SK-N-SH treated with all-trans-retinoic acid at 6 μM for 48 hours (cell line): ENCODE measurements at regions not wholly inside any gene's neighbourhood (a gene's known extent, or its start where the extent isn't known, plus 50 kb on each side); places are given as distances from the start of the nearest gene placed in this dataset.

Experiments
- ATAC-seq: fragments of 200-7000 bp; cut with Tn5 transposase; 3 replicates; pipeline ENCODE4 v1.9.1; 2020; ENCODE audit warnings: mild to moderate bottlenecking, moderate library complexity
- ARNTL ChIP-seq: fragments of 450-650 bp; formaldehyde crosslinking; IDR thresholded peaks from 2 replicates; pipeline ENCODE4 v1.5.0; 2020; ENCODE audit warnings: low read depth, mild to moderate bottlenecking, moderate library complexity, borderline replicate concordance
- BACH2 ChIP-seq: fragments of 250-450 bp; sonication (Bioruptor Pico); IDR thresholded peaks from 2 replicates; pipeline ENCODE4 v1.9.0; 2021; ENCODE audit warnings: mild to moderate bottlenecking, borderline replicate concordance
- CSRNP3 ChIP-seq: fragments of 250-450 bp; sonication (Bioruptor Pico); IDR thresholded peaks from 2 replicates; pipeline ENCODE4 v1.5.1; 2021; ENCODE audit warnings: mild to moderate bottlenecking, moderate library complexity
- ESRRG ChIP-seq: fragments of 250-450 bp; sonication (Bioruptor Pico); IDR thresholded peaks from 2 replicates; pipeline ENCODE4 v1.6.1; 2021; ENCODE audit warnings: mild to moderate bottlenecking
- GLIS3 ChIP-seq: fragments of 250-450 bp; sonication (Bioruptor Pico); IDR thresholded peaks from 2 replicates; pipeline ENCODE4 v1.5.0; 2020; ENCODE audit warnings: mild to moderate bottlenecking, moderate library complexity
- ISL1 ChIP-seq: fragments of 250-450 bp; sonication (Bioruptor Pico); IDR thresholded peaks from 2 replicates; pipeline ENCODE4 v2.1.2; 2022; ENCODE audit warnings: mild to moderate bottlenecking, moderate library complexity
- OSR1 ChIP-seq: fragments of 250-450 bp; sonication (Bioruptor Pico); IDR thresholded peaks from 2 replicates; pipeline ENCODE4 v1.8.0; 2022; ENCODE audit warnings: moderate library complexity, mild to moderate bottlenecking, inconsistent platforms
- POU6F1 ChIP-seq: fragments of 250-450 bp; sonication (Bioruptor Pico); IDR thresholded peaks from 2 replicates; pipeline ENCODE4 v1.8.0; 2021; ENCODE audit warnings: low read depth, mild to moderate bottlenecking, moderate library complexity, borderline replicate concordance
- RARB ChIP-seq: fragments of 250-450 bp; sonication (Bioruptor Pico); IDR thresholded peaks from 2 replicates; pipeline ENCODE4 v1.8.0; 2021; ENCODE audit warnings: mild to moderate bottlenecking, moderate library complexity
- TCF4 ChIP-seq: fragments of 250-450 bp; sonication (Bioruptor Pico); IDR thresholded peaks from 2 replicates; pipeline ENCODE4 v1.8.0; 2021; ENCODE audit warnings: mild to moderate bottlenecking, moderate library complexity, borderline replicate concordance
- TOX ChIP-seq: fragments of 250-450 bp; sonication (Bioruptor Pico); IDR thresholded peaks from 2 replicates; pipeline ENCODE4 v1.8.0; 2021; ENCODE audit warnings: mild to moderate bottlenecking, moderate library complexity, borderline replicate concordance
- TSHZ2 ChIP-seq: fragments of 250-450 bp; sonication (Bioruptor Pico); IDR thresholded peaks from 2 replicates; pipeline ENCODE4 v1.5.0; 2020; ENCODE audit warnings: mild to moderate bottlenecking, moderate library complexity
- ZC3H10 ChIP-seq: fragments of 250-450 bp; sonication (Bioruptor Pico); IDR thresholded peaks from 2 replicates; pipeline ENCODE4 v1.5.1; 2021; ENCODE audit warnings: mild to moderate bottlenecking, moderate library complexity
- ZFP3 ChIP-seq: fragments of 250-450 bp; sonication (Bioruptor Pico); IDR thresholded peaks from 2 replicates; pipeline ENCODE4 v1.5.0; 2020; ENCODE audit warnings: mild to moderate bottlenecking, moderate library complexity
- ZFP30 ChIP-seq: fragments of 450-650 bp; formaldehyde crosslinking; IDR thresholded peaks from 2 replicates; pipeline ENCODE4 v1.5.0; 2022; ENCODE audit warnings: mild to moderate bottlenecking, moderate library complexity
- TF ChIP-seq, protein P1 (sequence below): fragments of 250-450 bp; sonication (Bioruptor Pico); IDR thresholded peaks from 2 replicates; pipeline ENCODE4 v1.8.0; 2020; ENCODE audit warnings: mild to moderate bottlenecking, moderate library complexity, borderline replicate concordance
- TF ChIP-seq, protein P2 (sequence below): fragments of 250-450 bp; sonication (Bioruptor Pico); IDR thresholded peaks from 2 replicates; pipeline ENCODE4 v1.5.1; 2020; ENCODE audit warnings: low read depth, mild to moderate bottlenecking, moderate library complexity

DNA sequence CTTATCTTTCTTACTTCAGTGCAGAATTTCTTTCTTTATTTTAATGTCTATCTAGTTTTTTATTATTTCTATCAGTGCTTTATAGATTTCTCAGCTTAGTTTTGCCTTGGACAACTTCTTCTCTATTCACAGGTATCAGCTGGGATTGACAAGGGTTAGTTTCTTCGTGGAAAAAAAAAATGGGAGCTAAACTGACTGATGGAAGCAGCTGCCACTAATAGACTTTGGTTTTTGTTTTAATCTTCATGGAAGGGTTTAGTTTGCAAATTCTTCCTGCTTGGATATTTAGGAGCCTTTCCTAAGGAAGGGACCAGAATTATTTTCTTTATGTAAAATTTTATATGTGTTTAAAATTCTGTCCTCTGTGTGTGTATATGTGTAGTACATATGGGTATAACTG, 306.1 kb upstream of the FMN2 start (continued):
- TF ChIP-seq CSRNP3 (CRISPR knock-in tag) (no peak), ZFP3 (CRISPR knock-in tag) (no peak)

DNA sequence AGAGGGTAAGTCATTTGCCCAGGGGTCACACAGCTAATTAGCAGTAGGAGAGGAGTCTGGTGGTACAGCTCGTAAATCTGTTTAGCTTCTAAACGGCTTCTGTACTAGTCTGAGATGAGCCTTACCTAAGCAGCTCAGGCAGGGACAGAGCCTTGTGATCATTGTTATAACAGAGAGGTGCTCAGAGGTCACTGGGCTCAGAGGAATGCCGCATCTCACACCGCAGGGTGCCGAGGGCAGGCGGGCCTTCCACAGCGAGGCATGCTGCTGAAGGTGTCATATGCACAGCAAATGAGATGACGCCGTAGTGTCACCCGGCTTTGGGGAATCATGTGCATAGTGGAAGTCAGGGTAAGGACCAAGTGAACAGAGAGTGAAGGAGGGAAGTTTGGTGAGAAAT, 305.2 kb upstream of the FMN2 start:
- no peak for ATAC-seq
- no peak for TF ChIP-seq ZFP30 (CRISPR knock-in tag)
- no peak for TF ChIP-seq ZC3H10 (CRISPR knock-in tag)
- TF ChIP-seq CSRNP3 (CRISPR knock-in tag) = no peak
- TF ChIP-seq RARB = no peak
- TF ChIP-seq, protein P1, sequence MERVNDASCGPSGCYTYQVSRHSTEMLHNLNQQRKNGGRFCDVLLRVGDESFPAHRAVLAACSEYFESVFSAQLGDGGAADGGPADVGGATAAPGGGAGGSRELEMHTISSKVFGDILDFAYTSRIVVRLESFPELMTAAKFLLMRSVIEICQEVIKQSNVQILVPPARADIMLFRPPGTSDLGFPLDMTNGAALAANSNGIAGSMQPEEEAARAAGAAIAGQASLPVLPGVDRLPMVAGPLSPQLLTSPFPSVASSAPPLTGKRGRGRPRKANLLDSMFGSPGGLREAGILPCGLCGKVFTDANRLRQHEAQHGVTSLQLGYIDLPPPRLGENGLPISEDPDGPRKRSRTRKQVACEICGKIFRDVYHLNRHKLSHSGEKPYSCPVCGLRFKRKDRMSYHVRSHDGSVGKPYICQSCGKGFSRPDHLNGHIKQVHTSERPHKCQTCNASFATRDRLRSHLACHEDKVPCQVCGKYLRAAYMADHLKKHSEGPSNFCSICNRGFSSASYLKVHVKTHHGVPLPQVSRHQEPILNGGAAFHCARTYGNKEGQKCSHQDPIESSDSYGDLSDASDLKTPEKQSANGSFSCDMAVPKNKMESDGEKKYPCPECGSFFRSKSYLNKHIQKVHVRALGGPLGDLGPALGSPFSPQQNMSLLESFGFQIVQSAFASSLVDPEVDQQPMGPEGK (CRISPR knock-in tag) = no peak
- no peak for TF ChIP-seq ESRRG (CRISPR knock-in tag)

DNA sequence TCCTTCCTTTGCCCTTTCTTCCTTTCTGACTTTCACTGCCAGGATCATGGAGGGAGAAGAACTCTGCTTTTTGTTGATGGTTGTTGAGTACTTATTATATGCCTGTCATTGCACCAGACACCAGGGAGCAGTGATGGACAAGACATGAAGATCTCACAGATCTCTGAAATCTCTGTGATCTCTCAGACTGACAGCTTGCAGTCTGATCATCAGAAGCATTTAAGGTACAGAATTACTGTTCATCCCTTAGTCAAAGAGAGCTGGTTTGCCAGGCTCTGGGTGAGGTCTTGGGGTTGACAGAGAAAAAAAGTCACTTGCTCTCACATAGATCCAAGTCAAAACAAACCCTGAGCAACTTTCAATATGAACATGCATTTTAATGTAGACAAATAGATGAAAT, 299.5 kb upstream of the FMN2 start:
- no peak for ATAC-seq
- TF ChIP-seq, protein P2, sequence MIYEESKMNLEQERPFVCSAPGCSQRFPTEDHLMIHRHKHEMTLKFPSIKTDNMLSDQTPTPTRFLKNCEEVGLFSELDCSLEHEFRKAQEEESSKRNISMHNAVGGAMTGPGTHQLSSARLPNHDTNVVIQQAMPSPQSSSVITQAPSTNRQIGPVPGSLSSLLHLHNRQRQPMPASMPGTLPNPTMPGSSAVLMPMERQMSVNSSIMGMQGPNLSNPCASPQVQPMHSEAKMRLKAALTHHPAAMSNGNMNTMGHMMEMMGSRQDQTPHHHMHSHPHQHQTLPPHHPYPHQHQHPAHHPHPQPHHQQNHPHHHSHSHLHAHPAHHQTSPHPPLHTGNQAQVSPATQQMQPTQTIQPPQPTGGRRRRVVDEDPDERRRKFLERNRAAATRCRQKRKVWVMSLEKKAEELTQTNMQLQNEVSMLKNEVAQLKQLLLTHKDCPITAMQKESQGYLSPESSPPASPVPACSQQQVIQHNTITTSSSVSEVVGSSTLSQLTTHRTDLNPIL (CRISPR knock-in tag) = no peak
- TF ChIP-seq TCF4 (CRISPR knock-in tag) = no peak

- TF ChIP-seq POU6F1 (CRISPR knock-in tag) = no peak
- TF ChIP-seq ZC3H10 (CRISPR knock-in tag) = no peak
- no peak for TF ChIP-seq ARNTL (CRISPR knock-in tag)
- TF ChIP-seq ESRRG (CRISPR knock-in tag) = no peak
- TF ChIP-seq, protein P2 (CRISPR knock-in tag) = no peak
- TF ChIP-seq ZFP3 (CRISPR knock-in tag) = no peak
- no peak for TF ChIP-seq BACH2
- no peak for TF ChIP-seq TSHZ2 (CRISPR knock-in tag)
- TF ChIP-seq CSRNP3 (CRISPR knock-in tag) = no peak
- no peak for TF ChIP-seq OSR1 (CRISPR knock-in tag)
- TF ChIP-seq, protein P1 (CRISPR knock-in tag) = no peak
- no peak for TF ChIP-seq TOX
- no peak for TF ChIP-seq TCF4 (CRISPR knock-in tag)
- TF ChIP-seq RARB = no peak
- TF ChIP-seq ISL1 = no peak
- TF ChIP-seq GLIS3 (CRISPR knock-in tag) = no peak
Measured at GRCh38 chr1:239795304-239795703, 296.4 kb upstream of the FMN2 start.

More at GRCh38 chr1:239795304-239795703, 296.4 kb upstream of the FMN2 start:
- ATAC-seq = no peak
